Epithelial cell of esophagus (primary cell): ENCODE measurements at regions not wholly inside any gene's neighbourhood (a gene's known extent, or its start where the extent isn't known, plus 50 kb on each side); places are given as distances from the start of the nearest gene placed in this dataset.

ENCODE experiments used
- DNase-seq: peaks from one replicate; pipeline ENCODE4 v3.0.0; 2010; ENCODE audit warnings: low read depth
- H3K4me3 ChIP-seq: 2 replicates; pipeline ENCODE4 v1.5.1; 2011; ENCODE audit warnings: mild to moderate bottlenecking, low read length, control low read depth
- CTCF ChIP-seq: IDR thresholded peaks from 2 replicates; pipeline ENCODE4 v1.5.1; 2011; ENCODE audit warnings: low read depth, mild to moderate bottlenecking, low read length, control low read depth, inconsistent platforms; ENCODE audit not compliant: insufficient read depth; ENCODE audit errors: missing control alignments

GRCh38 chr1:218823291-218823900 lies 350.3 kb upstream of the LYPLAL1 start:
- TF ChIP-seq CTCF = no peak
- peak; percentile 40 for DNase-seq
- no peak overlapping the region for H3K4me3 ChIP-seq

GRCh38 chr1:218827486-218827885 lies 346.2 kb upstream of the LYPLAL1 start:
- TF ChIP-seq CTCF = no peak
- no peak for DNase-seq
- no peak overlapping the region for H3K4me3 ChIP-seq

- TF ChIP-seq CTCF = no peak
- DNase-seq = peak; percentile 43
- H3K4me3 ChIP-seq = no peak overlapping the region
Observed at GRCh38 chr1:218828125-218828650, 345.5 kb upstream of the LYPLAL1 start.

- DNase-seq = no peak
- no peak for TF ChIP-seq CTCF
- no peak overlapping the region for H3K4me3 ChIP-seq
Observed at GRCh38 chr1:218829097-218829496, 344.6 kb upstream of the LYPLAL1 start.

GRCh38 chr1:218835609-218836008 lies 338.1 kb upstream of the LYPLAL1 start:
- TF ChIP-seq CTCF = no peak
- DNase-seq = no peak
- no peak overlapping the region for H3K4me3 ChIP-seq

GRCh38 chr1:218836264-218836663 lies 337.4 kb upstream of the LYPLAL1 start:
- H3K4me3 ChIP-seq = no peak overlapping the region
- TF ChIP-seq CTCF = no peak
- DNase-seq = no peak

- no peak for TF ChIP-seq CTCF
- DNase-seq = no peak
Observed at GRCh38 chr1:218837051-218837450, 336.6 kb upstream of the LYPLAL1 start.

More at GRCh38 chr1:218837051-218837450, 336.6 kb upstream of the LYPLAL1 start:
- H3K4me3 ChIP-seq = no peak overlapping the region
